ENCODE measurements at regions not wholly inside any gene's neighbourhood (a gene's known extent, or its start where the extent isn't known, plus 50 kb on each side); places are given as distances from the start of the nearest gene placed in this dataset.
"Not testable (repeated sequence)": the region's sequence is repeated elsewhere in the genome, so short reads cannot be mapped to it uniquely, and the experiment has no call there.

- Mint-ChIP-seq H3K4me3 (no peak overlapping the region), H3K27me3 (ENCODE audit: low read depth in 3 of 3) (no peaks in the 10 kb centered on the region), H3K36me3 (no peaks in the 10 kb centered on the region), H3K9me3 (peaks cover 0 to 2% (median 0%) of the 10 kb centered on the region in 7 donors), H3K4me1 (peaks cover 13% of the 10 kb centered on the region), H3K27ac (no peak overlapping the region)
- WGBS (ENCODE audit: insufficient coverage), result no CpG with 5 or more reads among the region's 3 CpGs
- Histone ChIP-seq H3K79me2 (ENCODE audit: insufficient read depth, low read length) (no peaks in the 10 kb centered on the region), H3K27ac (ENCODE audit: low read depth in 1 of 2, low read length in 2 of 2) (no peak overlapping the region), H3K4me2 (replicated peaks; ENCODE audit: extremely low read depth, low read length, poor library complexity, severe bottlenecking) (no peak overlapping the region), H2AFZ (ENCODE audit: insufficient read depth, low read depth, low read length, poor library complexity, severe bottlenecking) (no peak overlapping the region), H3K36me3 (replicated peaks in 1 of 2; ENCODE audit: control insufficient read depth in 1 of 2, insufficient read depth in 2 of 2, low read length in 2 of 2) (no peaks in the 10 kb centered on the region), H3K27me3 (ENCODE audit: control insufficient read depth in 2 of 2, insufficient read depth in 2 of 2, low read length in 2 of 2) (no peaks in the 10 kb centered on the region), H4K20me1 (ENCODE audit: insufficient read depth, low read length) (no peaks in the 10 kb centered on the region), H3K4me3 (replicated peaks in 1 of 3; ENCODE audit: low read depth in 2 of 3, low read length in 3 of 3) (no peak overlapping the region), H3K9ac (ENCODE audit: insufficient read depth, low read length, poor library complexity, severe bottlenecking) (no peak overlapping the region), H3K4me1 (ENCODE audit: control insufficient read depth in 1 of 2, insufficient read depth in 2 of 2, low read length in 2 of 2) (peaks cover 6 to 12% of the 10 kb centered on the region in 2 donors), H3K9me3 (replicated peaks in 1 of 2; ENCODE audit: control insufficient read depth in 1 of 2, insufficient read depth in 1 of 2, low read length in 2 of 2) (no peaks in the 10 kb centered on the region)
- no peak for TF ChIP-seq CTCF (IDR thresholded peaks at IDR 0.05)
- intact Hi-C loops (cut with micrococcal nuclease), result no loop called here
- no peak for DNase-seq
These were observed 59.1 kb upstream of the OGFRL1 start for GRCh38 chr6:71229477-71229876.

GRCh38 chr6:71232890-71233289 lies 55.7 kb upstream of the OGFRL1 start:
- peaks cover 12% of the 10 kb centered on the region for H3K4me1 Mint-ChIP-seq
- H3K4me2 ChIP-seq (replicated peaks; ENCODE audit: extremely low read depth, low read length, poor library complexity, severe bottlenecking); H2AFZ ChIP-seq (ENCODE audit: insufficient read depth, low read depth, low read length, poor library complexity, severe bottlenecking); H3K36me3 Mint-ChIP-seq; H3K79me2 ChIP-seq (ENCODE audit: insufficient read depth, low read length); H3K27ac ChIP-seq (ENCODE audit: low read depth in 1 of 2, low read length in 2 of 2); H3K27ac Mint-ChIP-seq; H3K27me3 ChIP-seq (ENCODE audit: control insufficient read depth in 2 of 2, insufficient read depth in 2 of 2, low read length in 2 of 2); H4K20me1 ChIP-seq (ENCODE audit: insufficient read depth, low read length); H3K9me3 Mint-ChIP-seq; H3K4me1 ChIP-seq (ENCODE audit: control insufficient read depth in 1 of 2, insufficient read depth in 2 of 2, low read length in 2 of 2); H3K9ac ChIP-seq (ENCODE audit: insufficient read depth, low read length, poor library complexity, severe bottlenecking); intact Hi-C loops (cut with micrococcal nuclease); H3K9me3 ChIP-seq (replicated peaks in 1 of 2; ENCODE audit: control insufficient read depth in 1 of 2, insufficient read depth in 1 of 2, low read length in 2 of 2); H3K36me3 ChIP-seq (replicated peaks in 1 of 2; ENCODE audit: control insufficient read depth in 1 of 2, insufficient read depth in 2 of 2, low read length in 2 of 2); H3K27me3 Mint-ChIP-seq (ENCODE audit: low read depth in 3 of 3); H3K4me3 ChIP-seq (replicated peaks in 1 of 3; ENCODE audit: low read depth in 2 of 3, low read length in 3 of 3): not testable (repeated sequence)
- no CpG with 5 or more reads among the region's 4 CpGs for WGBS (ENCODE audit: insufficient coverage)
- H3K4me3 Mint-ChIP-seq, result peak overlapping the region in 1 of 2 donors; percentile 17
- peak in 1 of 3 donors; percentile 20 for DNase-seq
